ENCODE measurements at regions not wholly inside any gene's neighbourhood (a gene's known extent, or its start where the extent isn't known, plus 50 kb on each side); places are given as distances from the start of the nearest gene placed in this dataset.

GRCh38 chr20:39266989-39267388, 304.8 kb downstream of the DHX35 start:
- no peak for TF ChIP-seq CREB1 (CRISPR knock-in tag; IDR thresholded peaks at IDR 0.05)
- TF ChIP-seq ZNF317 (CRISPR knock-in tag; IDR thresholded peaks at IDR 0.05; ENCODE audit: borderline replicate concordance, low read depth): no peak
- no peak for TF ChIP-seq RELA (CRISPR knock-in tag; IDR thresholded peaks at IDR 0.05; ENCODE audit: borderline replicate concordance)

Data from WTC11 (cell line).